Lung (tissue), 11 donors: ENCODE measurements at regions not wholly inside any gene's neighbourhood (a gene's known extent, or its start where the extent isn't known, plus 50 kb on each side); places are given as distances from the start of the nearest gene placed in this dataset.

Experiments
- ATAC-seq: fragments of 200-7000 bp; cut with Tn5 transposase; one replicate; pipeline ENCODE4 v1.9.1; 2020; ENCODE audit warnings: moderate number of reproducible peaks; ENCODE audit not compliant: insufficient read depth, low FRiP score
- DNase-seq, 3 donors: peaks; one replicate each; pipeline ENCODE4 v3.0.0-alpha.2; 2013 to 2017
- H3K27ac ChIP-seq, 2 donors: one replicate each; pipeline ENCODE4 v1.5.1; 2013; ENCODE audit warnings: mild to moderate bottlenecking in 2 of 2, moderate library complexity in 2 of 2, control low read depth in 1 of 2, inconsistent platforms in 1 of 2, low read depth in 1 of 2, low read length in 1 of 2
- H3K27me3 ChIP-seq, 3 donors: one replicate each; pipeline ENCODE4 v1.5.1; 2013; ENCODE audit warnings: low read length in 2 of 3; ENCODE audit not compliant: control insufficient read depth in 3 of 3, insufficient read depth in 3 of 3
- H3K36me3 ChIP-seq, 4 donors: one replicate each; pipeline ENCODE4 v1.5.1; 2013; ENCODE audit warnings: low read length in 4 of 4, mild to moderate bottlenecking in 1 of 4, moderate library complexity in 1 of 4; ENCODE audit not compliant: control insufficient read depth in 4 of 4, insufficient read depth in 4 of 4
- H3K4me1 ChIP-seq, 5 donors: one replicate each; pipeline ENCODE4 v1.5.1; 2013; ENCODE audit warnings: low read length in 5 of 5, mild to moderate bottlenecking in 2 of 5, moderate library complexity in 1 of 5; ENCODE audit not compliant: control insufficient read depth in 5 of 5, insufficient read depth in 5 of 5
- H3K4me3 ChIP-seq: one replicate; pipeline ENCODE4 v1.5.1; 2013; ENCODE audit warnings: mild to moderate bottlenecking, control low read depth, moderate library complexity
- H3K9ac ChIP-seq, 2 donors: one replicate each; pipeline ENCODE4 v1.5.1; 2013; ENCODE audit warnings: low read length in 2 of 2, control low read depth in 1 of 2; ENCODE audit not compliant: insufficient read depth in 1 of 2
- H3K9me3 ChIP-seq, 4 donors: one replicate each; pipeline ENCODE4 v1.5.1; 2013; ENCODE audit warnings: low read length in 3 of 4, mild to moderate bottlenecking in 1 of 4, moderate library complexity in 1 of 4; ENCODE audit not compliant: control insufficient read depth in 4 of 4, insufficient read depth in 3 of 4
- WGBS, 2 donors: extraction: QIAGEN DNeasy Blood & Tissue Kit; methylation state at CpG; one replicate each; pipeline ENCODE4 v1.1.7; 2013; 5-methylcytosine and 5-hydroxymethylcytosine counted together
- TF ChIP-seq, protein P1 (sequence below): IDR thresholded peaks from 2 replicates; pipeline ENCODE4 v1.5.1; 2012; ENCODE audit warnings: mild to moderate bottlenecking; ENCODE audit errors: control extremely low read depth, extremely low read depth
- donor health status: control.
- donor health status: control.
- donor health status: Bipolar disorder and iron deficiency.
- donor health status: healthy.
- donor health status: DM: yes; HTN: yes; CAD: no.

DNA sequence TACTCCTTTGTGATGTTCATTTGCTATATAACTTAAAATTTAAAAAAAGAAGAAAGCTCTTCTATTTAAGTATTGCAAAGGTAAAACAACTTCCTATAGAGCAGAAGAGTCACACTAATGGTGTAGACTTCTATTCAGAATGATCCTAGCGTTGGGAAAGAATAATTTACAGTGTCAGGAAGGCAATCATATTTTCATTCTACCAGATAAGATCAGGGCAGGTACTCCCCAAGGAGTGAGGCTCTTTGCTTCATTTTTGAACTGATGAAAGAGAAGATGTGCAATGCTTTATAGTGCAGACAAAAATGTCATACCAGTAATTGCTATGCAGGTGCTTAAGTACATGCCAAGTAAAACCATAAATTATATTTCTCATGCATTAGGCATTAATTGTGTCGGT lies 1193.0 kb downstream of the PCDH9 start:
- Histone ChIP-seq H3K9ac (no peak overlapping the region), H3K27ac (no peak overlapping the region), H3K4me1 (no peaks in the 10 kb centered on the region), H3K4me3 (no peak overlapping the region), H3K9me3 (no peaks in the 10 kb centered on the region), H3K36me3 (no peaks in the 10 kb centered on the region), H3K27me3 (no peaks in the 10 kb centered on the region)
- 83% methylated on average over 2 of the region's 2 CpGs for WGBS, 2 donors
- TF ChIP-seq, protein P1, sequence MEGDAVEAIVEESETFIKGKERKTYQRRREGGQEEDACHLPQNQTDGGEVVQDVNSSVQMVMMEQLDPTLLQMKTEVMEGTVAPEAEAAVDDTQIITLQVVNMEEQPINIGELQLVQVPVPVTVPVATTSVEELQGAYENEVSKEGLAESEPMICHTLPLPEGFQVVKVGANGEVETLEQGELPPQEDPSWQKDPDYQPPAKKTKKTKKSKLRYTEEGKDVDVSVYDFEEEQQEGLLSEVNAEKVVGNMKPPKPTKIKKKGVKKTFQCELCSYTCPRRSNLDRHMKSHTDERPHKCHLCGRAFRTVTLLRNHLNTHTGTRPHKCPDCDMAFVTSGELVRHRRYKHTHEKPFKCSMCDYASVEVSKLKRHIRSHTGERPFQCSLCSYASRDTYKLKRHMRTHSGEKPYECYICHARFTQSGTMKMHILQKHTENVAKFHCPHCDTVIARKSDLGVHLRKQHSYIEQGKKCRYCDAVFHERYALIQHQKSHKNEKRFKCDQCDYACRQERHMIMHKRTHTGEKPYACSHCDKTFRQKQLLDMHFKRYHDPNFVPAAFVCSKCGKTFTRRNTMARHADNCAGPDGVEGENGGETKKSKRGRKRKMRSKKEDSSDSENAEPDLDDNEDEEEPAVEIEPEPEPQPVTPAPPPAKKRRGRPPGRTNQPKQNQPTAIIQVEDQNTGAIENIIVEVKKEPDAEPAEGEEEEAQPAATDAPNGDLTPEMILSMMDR: no peak
- no peak for DNase-seq
- ATAC-seq: no peak

DNA sequence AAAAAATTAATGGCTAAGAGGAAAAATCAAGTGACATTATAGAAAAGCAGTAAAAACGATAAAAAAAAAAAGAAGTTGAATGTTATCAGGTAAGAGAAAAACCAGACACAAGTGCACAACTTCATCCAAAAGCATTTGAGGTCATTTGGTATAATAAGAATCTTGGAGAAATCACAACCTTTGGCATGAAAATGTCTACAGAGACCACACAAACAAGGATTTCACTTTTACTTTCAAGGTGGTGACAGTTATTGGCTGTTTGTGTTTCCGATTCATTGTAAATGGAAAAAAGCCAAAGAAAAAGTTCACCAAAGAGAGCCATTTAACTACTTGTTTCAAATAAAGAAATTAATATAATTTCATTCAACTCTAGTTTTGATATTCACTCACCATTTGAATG lies 1193.5 kb downstream of the PCDH9 start:
- Histone ChIP-seq H3K4me1 (no peaks in the 10 kb centered on the region), H3K36me3 (no peaks in the 10 kb centered on the region), H3K9me3 (no peaks in the 10 kb centered on the region), H3K4me3 (no peak overlapping the region), H3K27ac (no peak overlapping the region), H3K9ac (no peak overlapping the region), H3K27me3 (no peaks in the 10 kb centered on the region)
- TF ChIP-seq, protein P1: no peak
- 81 to 82% methylated on average over 2 of the region's 2 CpGs for WGBS, 2 donors
- no peak for DNase-seq
- ATAC-seq: no peak

DNA sequence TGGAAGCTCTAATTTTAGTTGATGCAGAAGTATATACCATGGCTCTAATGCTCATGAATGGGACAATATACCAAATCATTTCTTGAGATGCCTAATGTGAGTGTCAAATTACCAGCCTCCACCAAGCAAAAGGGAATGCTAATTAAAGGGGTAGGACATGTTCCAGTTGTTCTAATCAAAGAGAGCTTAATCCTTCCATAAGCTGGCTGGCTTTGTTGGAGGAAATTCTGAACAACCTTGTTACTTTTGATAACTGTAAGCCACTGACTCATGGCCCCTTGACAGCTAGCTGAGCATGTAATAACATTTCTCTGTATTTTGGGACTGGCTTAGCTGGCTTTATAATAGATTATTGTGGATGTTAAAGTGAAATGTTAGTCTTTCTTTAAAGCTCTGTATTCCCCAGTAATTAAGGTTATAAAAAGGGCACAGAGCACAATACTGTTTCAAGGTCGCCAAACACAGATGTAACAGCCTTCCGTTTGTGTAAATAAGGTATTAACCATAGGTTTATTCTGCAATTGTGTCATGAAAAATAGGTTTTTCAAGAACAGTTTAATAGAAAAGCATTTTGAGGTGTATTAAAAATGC lies 1194.0 kb downstream of the PCDH9 start:
- DNase-seq (no peak), ATAC-seq (no peak)
- Histone ChIP-seq H3K9ac (no peak overlapping the region), H3K4me1 (no peaks in the 10 kb centered on the region), H3K9me3 (no peaks in the 10 kb centered on the region), H3K27ac (no peak overlapping the region), H3K36me3 (no peaks in the 10 kb centered on the region), H3K27me3 (no peaks in the 10 kb centered on the region), H3K4me3 (no peak overlapping the region)
- 83 to 84% methylated on average over 2 of the region's 2 CpGs for WGBS, 2 donors
- TF ChIP-seq, protein P1: no peak

DNA sequence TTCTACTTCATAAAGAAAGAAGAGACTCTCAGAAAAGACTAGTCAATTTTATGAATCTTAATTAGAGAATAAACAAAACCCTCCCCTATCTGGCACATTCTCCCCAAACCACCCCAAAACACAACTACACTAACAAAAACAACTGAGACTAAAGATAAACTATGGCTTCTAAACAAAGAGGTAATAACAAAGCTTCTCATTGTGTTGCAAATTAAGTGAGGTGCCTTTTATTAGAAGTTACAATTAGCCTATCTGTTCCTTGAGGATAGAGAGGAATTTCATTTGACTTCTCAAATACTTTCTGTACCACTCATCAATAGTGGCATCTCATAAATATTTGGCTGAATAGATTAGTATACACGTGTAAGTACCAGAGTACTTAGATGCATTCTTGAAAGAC lies 1196.2 kb downstream of the PCDH9 start:
- H3K27me3 ChIP-seq: no peaks in the 10 kb centered on the region
- no peak overlapping the region for H3K9ac ChIP-seq
- DNase-seq (no peak), ATAC-seq (no peak)
- H3K4me1 ChIP-seq: no peaks in the 10 kb centered on the region
- TF ChIP-seq, protein P1: no peak
- no peak overlapping the region for H3K4me3 ChIP-seq
- H3K9me3 ChIP-seq: no peaks in the 10 kb centered on the region
- no peak overlapping the region for H3K27ac ChIP-seq
- 64 to 71% methylated on average over 1 of the region's 1 CpG for WGBS, 2 donors
- H3K36me3 ChIP-seq: no peaks in the 10 kb centered on the region
